ENCODE measurements at regions not wholly inside any gene's neighbourhood (a gene's known extent, or its start where the extent isn't known, plus 50 kb on each side); places are given as distances from the start of the nearest gene placed in this dataset.

GRCh38 chr3:31439890-31440750 lies 92.6 kb upstream of the STT3B start:
- DNase-seq, result no peak

- no peak for DNase-seq
Measured at GRCh38 chr3:31440878-31441277, 91.8 kb upstream of the STT3B start.

GRCh38 chr3:31442755-31443154 lies 90.0 kb upstream of the STT3B start:
- DNase-seq, result no peak

- no peak for DNase-seq
Measured at GRCh38 chr3:31444220-31445142, 88.2 kb upstream of the STT3B start.

GRCh38 chr3:31445701-31446100 lies 87.0 kb upstream of the STT3B start:
- DNase-seq, result no peak

- DNase-seq, result no peak
Measured at GRCh38 chr3:31448035-31448881, 84.5 kb upstream of the STT3B start.

- DNase-seq, result no peak
Measured at GRCh38 chr3:31448882-31449243, 83.9 kb upstream of the STT3B start.

- DNase-seq, result no peak
Measured at GRCh38 chr3:31449318-31449717, 83.4 kb upstream of the STT3B start.

GRCh38 chr3:31450345-31450744 lies 82.4 kb upstream of the STT3B start:
- DNase-seq, result no peak

GRCh38 chr3:31452495-31453106 lies 80.1 kb upstream of the STT3B start:
- DNase-seq, result no peak

GRCh38 chr3:31453430-31453829 lies 79.3 kb upstream of the STT3B start:
- no peak for DNase-seq

- no peak for DNase-seq
Measured at GRCh38 chr3:31455524-31455923, 77.2 kb upstream of the STT3B start.

- no peak for DNase-seq
Measured at GRCh38 chr3:31456373-31456772, 76.4 kb upstream of the STT3B start.

GRCh38 chr3:31461426-31461825 lies 71.3 kb upstream of the STT3B start:
- no peak for DNase-seq

GRCh38 chr3:31462050-31462569 lies 70.6 kb upstream of the STT3B start:
- DNase-seq, result no peak

GRCh38 chr3:31465999-31466398 lies 66.7 kb upstream of the STT3B start:
- DNase-seq, result no peak

- DNase-seq, result no peak
Measured at GRCh38 chr3:31466866-31467265, 65.9 kb upstream of the STT3B start.

- DNase-seq, result no peak
Measured at GRCh38 chr3:31468433-31468832, 64.3 kb upstream of the STT3B start.

GRCh38 chr3:31469385-31469784 lies 63.3 kb upstream of the STT3B start:
- DNase-seq, result no peak

- DNase-seq, result no peak
Measured at GRCh38 chr3:31472479-31473390, 60.0 kb upstream of the STT3B start.

- no peak for DNase-seq
Measured at GRCh38 chr3:31476209-31476608, 56.5 kb upstream of the STT3B start.
